Adrenal gland (tissue), 9 donors: ENCODE measurements at regions not wholly inside any gene's neighbourhood (a gene's known extent, or its start where the extent isn't known, plus 50 kb on each side); places are given as distances from the start of the nearest gene placed in this dataset.

Experiments used
- DNase-seq, 7 donors: peaks; one replicate each; pipeline ENCODE4 v3.0.0-alpha.2; 2019 to 2020
- H3K27ac ChIP-seq, 5 donors: fragments of 200-600 bp; sonication (generic) in 4 of 5; 1 replicate in 3 of 5; 2 replicates in 2 of 5; pipeline versions ENCODE4 v1.5.1 to v1.8.0; 2016 to 2020; ENCODE audit warnings: mild to moderate bottlenecking in 1 of 5
- H3K27me3 ChIP-seq: fragments of 200-600 bp; 2 replicates; pipeline ENCODE4 v1.8.0; 2021
- H3K36me3 ChIP-seq, 2 donors: fragments of 200-600 bp; replicated peaks in 1 of 2; 1 replicate in 1 of 2; 2 replicates in 1 of 2; pipeline versions ENCODE4 v1.5.1 to v1.8.0; 2018 to 2022
- H3K4me1 ChIP-seq, 2 donors: fragments of 200-600 bp; replicated peaks in 1 of 2; 1 replicate in 1 of 2; 2 replicates in 1 of 2; pipeline versions ENCODE4 v1.5.1 to v1.8.0; 2018 to 2021
- H3K4me3 ChIP-seq, 4 donors: fragments of 200-600 bp; sonication (generic) in 3 of 4; one replicate each; pipeline ENCODE4 v1.5.1; 2016 to 2018
- H3K9me3 ChIP-seq, 3 donors: fragments of 200-600 bp; sonication (generic) in 1 of 3; replicated peaks in 1 of 3; 1 replicate in 2 of 3; 2 replicates in 1 of 3; pipeline versions ENCODE4 v1.5.1 to v1.8.0; 2016 to 2021
- CTCF ChIP-seq, 6 experiments: fragments of 450-650 bp in 4 of 6; fragments of 200-600 bp in 2 of 6; sonication (generic) in 1 of 6; IDR thresholded peaks; 1 replicate in 5 of 6; 2 replicates in 1 of 6; pipeline versions ENCODE4 v1.5.1 to v1.8.0; 2016 to 2021; ENCODE audit warnings: antibody characterized with exemption in 6 of 6, mild to moderate bottlenecking in 2 of 6, moderate library complexity in 1 of 6
- POLR2A ChIP-seq, 2 donors: fragments of 450-650 bp; IDR thresholded peaks; one replicate each; pipeline ENCODE4 v1.6.1; 2017; ENCODE audit warnings: antibody characterized with exemption in 2 of 2, mild to moderate bottlenecking in 2 of 2, moderate library complexity in 1 of 2
- WGBS, 4 donors: extraction: QIAGEN DNeasy Blood & Tissue Kit in 2 of 4; methylation state at CpG; one replicate each; pipeline versions ENCODE4 v1.1.5 to v1.1.7; 2013 to 2017; 5-methylcytosine and 5-hydroxymethylcytosine counted together
- intact Hi-C, 2 donors: fragments of 100-400 bp; cut with DNase I; formaldehyde crosslinking; loops; one replicate each; pipeline versions ENCODE4 v1.14.1 to v1.15.0; 2022 to 2023
- donor health status: healthy with polysubstance abuse.
- donor health status: Bipolar disorder and iron deficiency.
- donor health status: DM: yes; HTN: yes; CAD: no.
- donor health status: DM: no; HTN: no; CAD: no.
- donor health status: DM: no; HTN: no; CAD: no.

GRCh38 chr2:177038787-177039484, 173.7 kb upstream of the HNRNPA3 start:
- no peak overlapping the region for H3K4me3 ChIP-seq

GRCh38 chr2:177042311-177042710, 170.3 kb upstream of the HNRNPA3 start:
- intact Hi-C loops, result no loop called here
- Histone ChIP-seq H3K9me3 (no peaks in the 10 kb centered on the region), H3K27ac (no peak overlapping the region), H3K4me1 (no peaks in the 10 kb centered on the region), H3K27me3 (no peaks in the 10 kb centered on the region), H3K4me3 (no peak overlapping the region), H3K36me3 (no peaks in the 10 kb centered on the region)
- no peak for DNase-seq
- 62 to 71% (median 65%) methylated on average over 3 of the region's 3 CpGs for WGBS, 4 donors
- no peak for TF ChIP-seq POLR2A (IDR thresholded peaks at IDR 0.05)

More at GRCh38 chr2:177038787-177039484, 173.7 kb upstream of the HNRNPA3 start:
- 64 to 67% (median 66%) methylated on average over 14 of the region's 14 CpGs for WGBS, 4 donors
- Histone ChIP-seq H3K27ac (no peak overlapping the region), H3K9me3 (no peaks in the 10 kb centered on the region), H3K4me1 (no peaks in the 10 kb centered on the region), H3K27me3 (peaks cover 6% of the 10 kb centered on the region), H3K36me3 (no peaks in the 10 kb centered on the region)
- TF ChIP-seq CTCF (IDR thresholded peaks at IDR 0.05), result no peak
- no peak for TF ChIP-seq POLR2A (IDR thresholded peaks at IDR 0.05)
- DNase-seq, result no peak
- intact Hi-C loops, result no loop called here

- H3K4me3 ChIP-seq, result no peak overlapping the region
- H3K27ac ChIP-seq, result no peak overlapping the region
- no peaks in the 10 kb centered on the region for H3K4me1 ChIP-seq
- intact Hi-C loops, result no loop called here
- no peak for DNase-seq
- 52 to 75% (median 54%) methylated on average over 2 of the region's 2 CpGs for WGBS, 4 donors
- H3K27me3 ChIP-seq, result no peaks in the 10 kb centered on the region
- no peaks in the 10 kb centered on the region for H3K36me3 ChIP-seq
- TF ChIP-seq POLR2A (IDR thresholded peaks at IDR 0.05), result no peak
- TF ChIP-seq CTCF (IDR thresholded peaks at IDR 0.05), result no peak
- no peaks in the 10 kb centered on the region for H3K9me3 ChIP-seq
These were observed 167.9 kb upstream of the HNRNPA3 start for GRCh38 chr2:177044671-177045070.

DNA sequence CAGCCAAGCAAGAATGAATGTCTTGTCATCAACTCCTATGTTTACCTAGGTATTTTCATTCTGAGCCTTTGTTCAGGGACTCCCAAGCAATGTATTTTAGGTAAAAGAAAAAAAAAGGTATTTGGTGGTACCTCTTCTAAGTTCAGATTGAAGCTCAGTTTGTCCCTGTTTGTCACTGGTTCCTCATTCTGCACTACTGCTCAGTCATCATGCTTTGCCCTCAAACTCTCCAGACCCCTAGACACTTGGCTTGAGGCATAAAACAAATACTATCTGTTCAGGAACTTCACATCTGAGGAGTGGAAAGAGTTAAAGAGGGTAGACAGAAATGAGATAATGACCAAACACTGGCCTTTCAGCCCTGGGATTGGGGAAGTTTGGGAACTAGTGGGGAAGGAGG, 163.6 kb upstream of the HNRNPA3 start:
- Histone ChIP-seq H3K4me1 (no peaks in the 10 kb centered on the region), H3K27me3 (no peaks in the 10 kb centered on the region), H3K27ac (no peak overlapping the region), H3K9me3 (no peaks in the 10 kb centered on the region), H3K4me3 (no peak overlapping the region), H3K36me3 (no peaks in the 10 kb centered on the region)
- intact Hi-C loops, result no loop called here
- TF ChIP-seq POLR2A (IDR thresholded peaks at IDR 0.05) (no peak), CTCF (IDR thresholded peaks at IDR 0.05) (no peak)
- DNase-seq, result no peak

GRCh38 chr2:177051278-177051677, 161.3 kb upstream of the HNRNPA3 start:
- H3K36me3 ChIP-seq, result no peaks in the 10 kb centered on the region
- no peak for DNase-seq
- no peaks in the 10 kb centered on the region for H3K4me1 ChIP-seq
- H3K9me3 ChIP-seq, result no peaks in the 10 kb centered on the region
- H3K27me3 ChIP-seq, result no peaks in the 10 kb centered on the region
- WGBS, 4 donors, result 35 to 69% (median 50%) methylated on average over 1 of the region's 1 CpG
- no peak overlapping the region for H3K4me3 ChIP-seq
- TF ChIP-seq CTCF (IDR thresholded peaks at IDR 0.05) (no peak), POLR2A (IDR thresholded peaks at IDR 0.05) (no peak)
- intact Hi-C loops, result no loop called here
- H3K27ac ChIP-seq, result no peak overlapping the region
